SW480 (cell line): ENCODE measurements at regions not wholly inside any gene's neighbourhood (a gene's known extent, or its start where the extent isn't known, plus 50 kb on each side); places are given as distances from the start of the nearest gene placed in this dataset.
"Not testable (repeated sequence)": the region's sequence is repeated elsewhere in the genome, so short reads cannot be mapped to it uniquely, and the experiment has no call there.

Source experiments
- DNase-seq: peaks from one replicate; pipeline ENCODE4 v3.0.0-alpha.2; 2016; ENCODE audit warnings: low spot score

DNA sequence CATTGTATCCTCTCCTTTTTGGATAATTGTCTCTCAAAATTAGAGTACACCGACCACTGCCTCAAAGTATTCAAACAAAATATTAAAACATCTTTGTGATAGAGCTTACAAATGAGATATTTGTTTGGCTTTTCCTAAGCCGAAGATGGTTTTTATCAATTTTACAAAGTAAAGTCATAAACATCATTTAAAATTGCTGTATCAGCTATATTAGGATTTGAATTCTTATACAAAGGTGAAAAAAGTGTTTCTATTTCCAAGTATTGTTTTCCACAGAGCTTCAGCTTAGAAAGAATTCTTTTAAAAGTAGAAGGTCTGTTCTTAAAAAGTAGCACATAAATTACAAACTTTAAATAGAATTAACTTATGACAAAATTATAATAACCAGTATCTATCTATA lies 116.6 kb upstream of the IFNE start:
- no peak for DNase-seq

- DNase-seq, result no peak
Measured at GRCh38 chr9:21605489-21605931, 123.4 kb upstream of the IFNE start.

DNA sequence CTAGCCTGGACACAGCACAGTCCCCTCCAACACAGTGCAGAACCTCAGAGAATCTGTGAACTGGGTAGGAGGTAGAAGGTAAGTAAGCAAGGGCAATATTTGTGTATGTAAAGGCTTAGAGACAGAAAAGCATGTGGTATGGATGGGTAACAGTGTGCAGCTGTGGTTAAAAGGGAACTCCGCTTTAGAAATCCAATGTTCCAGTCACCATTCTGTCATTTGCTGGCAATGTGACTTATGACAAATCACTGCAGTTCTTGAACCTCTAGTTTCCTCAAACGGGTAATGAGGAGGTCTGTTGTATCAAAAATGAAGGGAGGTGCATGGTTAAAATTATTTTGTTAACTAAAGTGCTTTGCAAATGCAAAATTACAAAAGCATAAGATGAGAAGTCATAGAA lies 125.5 kb upstream of the IFNE start:
- DNase-seq, result no peak

GRCh38 chr9:21608200-21608599 lies 126.1 kb upstream of the IFNE start:
- no peak for DNase-seq

GRCh38 chr9:21609506-21609905 lies 127.4 kb upstream of the IFNE start:
- no peak for DNase-seq

GRCh38 chr9:21611891-21612290 lies 129.8 kb upstream of the IFNE start:
- DNase-seq, result peak; percentile 12

DNA sequence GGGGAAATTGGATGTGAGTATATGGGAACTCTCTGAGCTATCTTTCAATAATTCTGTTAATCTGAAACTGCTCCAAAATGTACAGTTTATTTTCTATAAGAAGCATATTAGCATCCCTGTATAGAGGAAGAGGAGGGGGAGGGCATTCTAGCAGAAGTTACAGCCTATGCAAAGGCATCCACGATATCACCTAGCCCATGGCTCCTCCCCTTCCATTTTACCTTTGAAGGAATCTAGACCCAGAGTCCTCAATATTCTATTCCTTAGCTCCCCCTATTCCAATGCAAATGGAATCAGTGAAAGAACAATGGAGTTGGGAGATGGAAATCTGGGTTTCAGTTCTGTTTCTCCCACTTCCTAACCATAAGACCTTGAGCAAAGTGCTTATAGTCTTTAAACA lies 132.9 kb upstream of the IFNE start:
- no peak for DNase-seq

GRCh38 chr9:21615446-21615845 lies 133.3 kb upstream of the IFNE start:
- DNase-seq, result no peak

GRCh38 chr9:21616082-21616778 lies 134.1 kb upstream of the IFNE start:
- DNase-seq, result peak; percentile 49

- DNase-seq, result no peak
Measured at GRCh38 chr9:21624675-21625644, 142.8 kb upstream of the IFNE start.

GRCh38 chr9:21626493-21626892 lies 144.4 kb upstream of the IFNE start:
- no peak for DNase-seq

- not testable (repeated sequence) for DNase-seq
Measured at GRCh38 chr9:21628954-21629353, 146.8 kb upstream of the IFNE start.

DNA sequence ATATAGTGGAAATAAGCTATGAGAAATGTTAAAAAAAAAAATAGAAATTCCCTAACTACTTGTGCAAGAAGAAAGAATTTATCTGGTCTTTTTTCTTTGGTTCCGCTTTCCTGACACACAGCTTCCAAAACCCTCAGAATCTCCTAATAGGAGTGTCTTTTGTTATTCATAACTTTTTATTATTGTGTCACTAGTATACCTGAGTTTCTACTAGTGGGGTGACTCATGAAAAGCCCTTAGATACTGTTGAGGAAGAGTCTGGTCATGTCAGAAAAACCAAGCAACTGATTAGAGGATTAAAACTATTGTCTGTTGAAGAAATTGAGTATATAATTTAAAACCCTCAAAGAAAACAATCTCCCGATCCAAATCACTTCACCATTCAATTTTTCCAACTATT lies 152.8 kb upstream of the IFNE start:
- no peak for DNase-seq

DNA sequence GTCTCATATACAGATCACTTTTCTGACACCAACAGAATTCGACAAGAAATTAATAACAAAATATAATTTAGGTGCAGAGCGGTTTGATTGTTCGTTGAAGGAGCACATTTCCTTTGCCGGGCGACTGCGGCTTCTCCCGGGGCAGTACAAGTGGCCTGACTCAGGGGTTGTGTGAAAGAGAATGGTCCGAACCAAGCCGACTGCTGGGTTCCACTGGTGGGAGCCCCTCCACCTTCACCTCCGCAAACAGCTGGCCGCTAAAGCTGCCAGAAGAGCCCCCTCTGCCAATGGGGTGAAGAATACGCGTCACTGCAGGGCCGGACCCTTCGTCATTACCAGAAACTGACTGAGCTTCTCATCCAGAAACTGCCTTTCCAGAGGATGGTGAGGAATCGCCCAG lies 156.0 kb upstream of the IFNE start:
- DNase-seq, result no peak

DNA sequence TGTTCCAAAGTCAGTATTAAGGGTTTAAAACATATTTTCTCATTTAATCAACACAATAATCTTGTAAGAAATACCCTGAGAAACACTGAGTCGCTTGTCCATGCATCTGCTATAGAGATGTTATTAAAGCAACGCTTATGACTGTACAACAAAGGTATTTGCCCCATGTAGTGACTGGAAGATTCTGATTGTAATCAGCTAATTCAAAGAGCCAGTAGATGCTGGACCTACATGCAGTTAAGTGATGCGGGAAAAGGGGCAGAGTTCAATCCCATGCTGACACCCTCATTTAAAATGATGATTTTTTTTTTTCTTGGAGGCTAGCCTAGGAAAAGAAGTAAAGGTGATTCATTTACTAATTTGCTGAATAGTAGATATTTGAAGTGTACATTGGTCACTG lies 149.3 kb upstream of the MTAP start:
- no peak for DNase-seq

- no peak for DNase-seq
Measured at GRCh38 chr9:21653589-21653988, 148.8 kb upstream of the MTAP start.

DNA sequence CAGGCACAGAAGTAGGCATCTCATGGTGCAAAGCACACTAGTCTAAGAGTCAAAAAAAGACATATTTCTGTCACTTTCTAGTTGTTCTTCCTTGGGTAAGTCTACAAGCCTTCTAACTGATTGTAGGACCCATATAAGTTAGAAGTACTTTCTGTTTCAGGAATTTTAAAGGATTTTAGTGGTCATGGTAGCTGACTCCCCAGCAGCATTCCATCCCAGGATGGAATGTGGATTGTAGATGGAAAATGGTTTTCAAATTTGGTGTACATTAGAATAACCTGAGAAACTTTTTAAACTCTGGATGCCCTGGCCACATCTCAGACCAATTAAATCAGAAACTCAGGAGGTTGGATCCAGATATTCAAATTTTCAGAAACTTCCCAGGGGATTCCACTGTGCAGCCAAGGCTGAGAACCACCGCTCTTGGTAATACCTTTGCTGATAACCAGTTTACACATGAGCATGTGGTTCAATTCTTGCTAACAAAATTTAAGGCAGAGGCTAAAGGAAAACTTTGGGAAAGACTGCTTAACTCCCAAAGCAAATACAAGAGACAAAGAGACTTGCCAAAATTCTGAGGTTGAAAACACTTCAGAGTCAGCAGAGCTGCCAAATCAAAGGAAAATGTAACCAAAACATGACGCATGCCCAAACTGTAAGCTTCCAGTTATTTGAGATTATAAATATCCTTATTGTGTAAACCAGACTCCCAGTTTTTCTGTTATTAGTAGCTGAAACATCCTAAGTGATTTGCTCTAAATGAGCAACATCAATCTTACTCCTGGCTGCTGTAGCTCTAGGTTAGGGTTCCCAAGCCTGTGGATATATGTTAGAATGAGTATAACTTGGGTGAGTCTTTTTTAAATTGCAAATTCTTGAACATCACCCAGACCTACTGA lies 145.4 kb upstream of the MTAP start:
- DNase-seq, result no peak

DNA sequence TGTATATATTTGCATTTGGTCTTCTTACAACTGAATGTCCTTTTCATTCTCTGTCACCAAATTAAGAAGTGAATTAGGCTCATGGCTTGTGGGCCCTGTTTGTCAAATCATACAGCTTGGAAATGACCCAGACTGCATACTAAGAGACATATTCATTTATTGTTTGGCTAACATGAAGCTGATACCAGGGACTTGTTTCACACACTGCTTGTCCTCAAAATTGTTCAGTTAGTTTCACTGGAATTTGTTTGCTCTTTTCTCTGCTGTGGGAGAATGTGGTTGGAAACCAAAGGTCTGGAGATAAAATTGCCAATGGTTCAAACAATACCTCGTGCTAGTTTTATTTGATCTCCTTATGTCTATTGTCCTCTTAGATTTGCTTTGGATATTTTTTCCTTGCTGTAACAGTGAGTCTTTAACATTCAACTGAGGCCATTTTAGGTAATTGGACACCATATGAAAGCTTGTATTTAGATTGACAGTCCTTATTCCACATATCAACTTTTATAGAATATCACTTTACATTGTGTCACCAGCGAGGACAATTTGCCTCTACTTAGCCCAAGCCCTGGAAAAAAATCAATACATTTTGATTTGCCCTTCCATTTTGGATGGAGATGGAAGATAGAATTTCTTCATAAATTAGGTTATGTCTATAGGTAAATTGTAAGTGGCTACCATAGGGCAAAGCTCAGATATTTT lies 144.3 kb upstream of the MTAP start:
- no peak for DNase-seq

GRCh38 chr9:21660976-21661375 lies 141.5 kb upstream of the MTAP start:
- no peak for DNase-seq

DNA sequence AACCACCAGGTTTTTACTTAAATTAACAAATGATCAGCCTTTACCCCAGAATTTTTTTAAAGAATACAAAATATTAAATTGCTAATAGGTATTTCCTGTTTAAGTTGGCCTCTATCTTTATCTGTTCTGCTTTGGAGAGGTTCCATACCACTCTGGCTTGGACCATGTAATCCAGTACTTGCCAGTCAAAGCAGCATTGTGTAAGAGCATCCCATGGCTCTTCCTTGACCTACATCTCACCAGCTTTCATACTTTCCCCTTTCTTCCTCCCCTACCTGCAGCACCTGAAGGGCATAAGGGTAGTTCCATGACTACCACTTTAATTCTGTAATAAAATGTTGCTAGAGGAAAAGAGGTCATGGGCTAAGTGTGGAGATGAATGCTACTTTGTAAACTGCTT lies 140.8 kb upstream of the MTAP start:
- no peak for DNase-seq

GRCh38 chr9:21668516-21668915 lies 133.9 kb upstream of the MTAP start:
- DNase-seq, result no peak

DNA sequence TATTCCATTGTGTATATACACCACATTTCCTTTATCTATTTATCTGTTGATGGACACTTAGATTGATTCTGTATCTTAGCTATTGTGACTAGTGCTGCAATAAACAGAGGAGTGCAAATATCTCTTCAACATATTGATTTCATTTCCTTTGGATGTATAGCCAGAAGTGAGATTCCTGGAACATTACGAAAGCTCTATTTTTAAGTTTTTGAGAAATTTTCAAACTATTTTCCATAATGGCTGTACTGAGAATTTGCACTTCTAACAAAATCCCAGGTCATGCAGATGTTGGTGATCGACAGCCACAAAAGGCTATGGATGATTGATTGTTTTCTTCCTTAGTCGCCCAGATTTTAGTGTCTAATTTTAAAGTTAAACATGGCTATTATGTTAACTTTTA lies 132.7 kb upstream of the MTAP start:
- DNase-seq, result no peak
